GM18870 (cell line): ENCODE measurements at regions not wholly inside any gene's neighbourhood (a gene's known extent, or its start where the extent isn't known, plus 50 kb on each side); places are given as distances from the start of the nearest gene placed in this dataset.

Experiments
- ATAC-seq: cut with Tn5 transposase; IDR thresholded peaks from one replicate; pipeline ENCODE4 v1.9.1; 2021; ENCODE audit warnings: moderate library complexity; ENCODE audit not compliant: unreplicated experiment

GRCh38 chr16:55041540-55042234 is 111.0 kb downstream of the IRX5 start:
- no peak for ATAC-seq

DNA sequence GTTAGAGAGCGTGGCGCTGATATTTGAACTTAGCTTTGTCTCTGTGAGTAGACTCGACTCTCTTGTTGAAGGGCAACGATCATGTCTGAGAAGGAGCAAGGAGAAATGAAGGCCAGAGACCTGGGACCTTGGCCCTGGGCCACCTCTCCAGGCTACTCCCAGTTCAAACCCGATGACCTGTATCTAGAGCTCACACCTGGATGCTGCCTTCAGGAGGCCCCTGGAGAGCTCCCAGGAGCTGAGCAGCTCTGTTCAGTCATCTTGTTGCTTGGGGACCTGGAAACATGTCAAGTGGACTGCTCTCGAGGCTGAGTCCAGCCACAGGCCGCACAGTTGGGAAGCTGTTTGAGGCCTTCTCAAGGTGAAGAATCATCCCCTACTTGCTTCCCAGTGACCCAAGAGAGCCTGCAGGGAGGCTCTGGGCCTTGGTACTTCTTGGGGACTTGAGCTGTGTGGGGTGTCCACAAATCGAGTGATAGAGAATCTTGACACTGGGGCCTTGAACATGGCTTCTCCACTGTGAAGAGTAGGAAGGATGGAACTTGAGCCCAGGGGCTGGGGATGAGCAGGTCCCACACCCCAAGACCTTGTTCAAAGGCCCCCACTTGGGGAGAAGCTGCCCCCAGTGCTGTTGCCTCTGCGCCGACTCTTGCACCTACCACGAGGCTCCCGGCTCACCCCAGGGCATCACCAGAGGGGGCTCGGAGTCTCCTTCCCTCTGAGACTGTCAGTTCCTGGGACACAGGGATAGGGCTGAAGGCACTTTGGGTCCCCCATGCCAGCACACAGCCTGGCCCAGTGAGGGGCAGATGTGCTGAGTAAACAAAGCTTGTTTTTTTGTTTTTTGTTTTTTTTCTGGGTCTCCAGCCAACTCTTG is 112.1 kb downstream of the IRX5 start:
- no peak for ATAC-seq

GRCh38 chr16:55043499-55043898 is 112.8 kb downstream of the IRX5 start:
- no peak for ATAC-seq

DNA sequence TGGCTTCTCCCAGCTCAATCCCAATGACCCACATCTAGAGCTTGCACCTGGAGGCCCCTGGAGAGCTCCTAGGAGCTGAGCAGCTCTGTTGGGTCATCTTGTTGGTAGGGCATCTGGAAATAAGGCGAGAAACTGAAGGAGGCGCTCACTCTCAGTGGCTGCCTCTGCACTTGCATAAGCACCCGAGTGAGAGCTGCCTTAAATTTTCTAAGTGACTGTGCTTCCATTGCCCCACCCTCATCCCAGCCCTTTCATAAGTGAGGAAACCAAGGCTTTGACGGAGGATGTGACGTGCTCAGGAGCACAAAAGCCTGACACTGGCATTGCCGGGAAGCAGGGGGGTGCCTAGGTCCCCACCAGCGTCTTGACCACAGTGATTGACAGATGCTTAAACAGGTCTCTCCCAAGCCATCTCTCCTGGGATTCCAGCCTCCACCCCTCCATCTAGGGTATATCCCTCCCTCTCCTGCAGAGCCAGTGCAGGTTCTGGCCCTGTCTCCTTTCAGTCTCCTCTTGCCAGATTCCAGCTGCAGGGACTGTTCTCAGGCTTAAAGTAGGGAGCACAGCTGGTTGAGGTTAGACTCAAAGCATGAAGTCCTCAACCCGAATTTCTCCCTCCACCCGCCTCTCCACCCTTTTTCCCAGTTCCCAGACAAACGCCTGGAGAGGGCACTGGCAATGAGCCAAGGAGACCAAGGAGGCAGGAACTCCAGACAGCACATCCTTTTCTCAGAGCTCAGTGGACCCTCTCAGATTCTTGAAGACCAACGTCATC is 113.7 kb downstream of the IRX5 start:
- ATAC-seq, result no peak

- ATAC-seq, result no peak
Measured at GRCh38 chr16:55045329-55045728, 114.7 kb downstream of the IRX5 start.

GRCh38 chr16:55045756-55046460 is 115.2 kb downstream of the IRX5 start:
- ATAC-seq, result no peak

- no peak for ATAC-seq
Measured at GRCh38 chr16:55046513-55046912, 115.8 kb downstream of the IRX5 start.

DNA sequence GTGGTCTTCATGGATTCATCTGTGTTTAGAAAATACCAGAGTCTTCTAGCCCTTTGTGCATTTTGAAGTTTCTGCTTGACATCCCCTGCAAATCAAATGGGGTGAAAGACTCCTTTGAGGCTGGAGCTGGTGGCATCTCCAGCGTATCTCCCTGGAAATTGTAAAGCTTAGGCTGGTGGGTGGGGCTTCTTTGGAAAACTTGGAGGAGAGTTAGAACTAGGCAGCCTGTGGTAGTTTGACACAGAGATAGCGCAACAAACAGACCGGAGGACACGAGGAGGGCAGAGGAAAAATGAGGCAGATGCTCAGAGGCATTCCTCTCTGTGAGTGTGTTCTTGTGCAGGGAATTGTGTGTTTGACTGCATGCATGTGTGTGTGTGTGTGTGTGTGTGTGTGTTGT is 116.3 kb downstream of the IRX5 start:
- ATAC-seq, result no peak

DNA sequence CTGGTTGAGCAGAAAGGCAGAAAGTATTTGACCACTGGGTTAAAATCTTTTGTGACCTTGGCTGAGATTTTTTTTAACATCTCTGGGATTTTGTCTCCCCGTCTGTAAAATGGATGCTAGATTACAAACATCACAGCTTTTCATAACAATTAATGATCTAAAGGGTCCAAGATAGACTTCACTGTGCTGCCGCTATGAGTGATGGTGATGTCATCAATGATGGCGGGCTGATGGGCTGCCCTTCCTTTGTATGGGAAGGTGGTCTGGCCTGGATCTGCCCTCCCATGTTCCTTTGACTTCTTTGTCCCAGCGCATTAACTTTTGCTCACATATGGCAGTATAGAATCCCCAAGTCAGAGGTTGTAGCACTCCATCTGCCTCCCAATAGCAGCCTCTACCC is 116.7 kb downstream of the IRX5 start:
- ATAC-seq, result no peak

DNA sequence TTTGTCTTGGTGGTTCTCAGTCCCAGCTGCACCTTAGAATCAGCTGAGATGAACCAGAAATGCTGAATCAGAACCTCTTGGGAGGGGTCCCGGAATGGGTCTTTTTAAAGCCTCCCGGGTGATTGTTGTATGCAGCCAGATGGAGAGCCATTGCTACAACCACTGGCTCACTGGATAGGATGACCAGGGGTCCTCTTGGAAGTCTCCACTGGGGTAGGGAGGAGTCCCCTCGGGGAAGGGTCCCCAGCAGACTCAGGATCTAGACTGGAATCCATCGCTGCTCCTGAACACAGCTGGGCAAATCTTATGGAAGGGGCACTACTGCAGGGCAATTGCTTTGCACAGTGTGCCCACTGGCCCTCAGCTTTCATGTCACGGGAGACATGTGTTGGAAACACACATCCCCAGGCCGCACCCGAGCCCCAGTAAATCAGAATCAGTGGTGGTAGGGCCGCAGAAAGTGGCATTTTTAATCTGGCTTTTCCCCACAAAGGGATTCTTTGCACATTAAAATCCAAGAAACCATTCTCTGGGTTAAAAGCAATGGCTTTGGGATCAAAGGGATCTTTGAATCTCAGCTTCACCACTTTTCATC is 117.3 kb downstream of the IRX5 start:
- ATAC-seq, result no peak

DNA sequence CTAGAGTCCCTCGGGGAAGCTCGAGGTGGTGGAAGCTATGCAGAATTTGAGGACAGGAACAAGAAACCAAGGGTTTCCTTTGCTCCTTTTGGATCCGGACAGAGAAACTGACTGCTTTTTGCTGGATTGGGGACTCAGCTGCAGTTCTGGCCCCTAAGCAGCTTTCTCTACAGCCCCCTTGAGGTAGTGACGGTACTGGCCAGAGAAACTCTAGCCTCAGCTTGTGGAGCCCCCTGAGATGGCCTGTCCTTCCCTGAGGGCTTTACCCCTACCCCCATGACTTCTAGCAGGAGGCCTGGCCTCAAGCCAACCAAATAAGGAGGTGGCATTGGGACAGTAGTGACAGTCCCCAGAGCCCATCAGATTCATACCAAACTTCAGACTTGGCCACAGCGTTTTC is 118.1 kb downstream of the IRX5 start:
- no peak for ATAC-seq

GRCh38 chr16:55051571-55052347 is 121.1 kb downstream of the IRX5 start:
- no peak for ATAC-seq

- no peak for ATAC-seq
Measured at GRCh38 chr16:55052348-55052734, 121.7 kb downstream of the IRX5 start.

- no peak for ATAC-seq
Measured at GRCh38 chr16:55052741-55053415, 122.2 kb downstream of the IRX5 start.

GRCh38 chr16:55055262-55055661 is 124.6 kb downstream of the IRX5 start:
- ATAC-seq, result no peak

GRCh38 chr16:55056585-55057401 is 126.1 kb downstream of the IRX5 start:
- ATAC-seq, result no peak

GRCh38 chr16:55057866-55058265 is 127.2 kb downstream of the IRX5 start:
- no peak for ATAC-seq

DNA sequence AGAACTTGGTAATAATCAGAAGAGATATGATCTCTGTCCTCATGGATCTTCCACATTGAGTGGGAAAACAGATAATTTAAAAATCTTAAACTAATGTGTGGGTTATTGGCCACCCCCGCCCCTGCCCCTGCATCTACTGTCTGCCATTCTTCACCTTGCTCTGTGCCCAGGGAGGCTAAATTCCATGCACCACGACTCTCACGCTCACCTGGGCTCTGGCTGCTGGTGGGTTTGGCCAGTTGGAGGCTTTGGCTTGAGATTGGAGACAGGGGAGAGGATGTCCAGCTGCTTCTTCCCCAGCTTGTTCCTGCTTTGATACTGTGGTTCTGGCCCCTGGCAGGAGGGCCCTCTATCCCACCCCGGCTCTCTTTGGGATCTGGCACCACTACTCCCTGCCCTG is 127.9 kb downstream of the IRX5 start:
- ATAC-seq, result no peak
